ENCODE measurements at regions not wholly inside any gene's neighbourhood (a gene's known extent, or its start where the extent isn't known, plus 50 kb on each side); places are given as distances from the start of the nearest gene placed in this dataset.

DNA sequence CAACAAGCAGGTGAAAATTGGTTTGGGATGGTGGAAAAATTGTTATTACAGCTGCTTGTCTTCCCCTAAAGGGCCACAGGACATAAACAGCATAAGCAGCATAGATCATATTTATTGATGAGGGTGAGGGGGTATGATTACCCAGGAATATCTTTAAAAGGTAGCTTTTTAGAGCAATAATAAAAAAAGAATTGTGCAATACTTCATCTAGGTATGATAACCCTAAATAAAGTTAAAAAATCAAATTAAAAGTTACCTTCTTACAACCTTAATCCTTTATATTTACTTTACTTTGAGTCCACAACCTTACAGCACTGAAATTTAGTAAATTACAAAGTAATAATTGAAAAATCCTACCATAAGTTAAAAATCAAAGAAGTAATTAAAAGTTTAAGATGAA, 653.3 kb upstream of the RGS18 start:
- Histone ChIP-seq H2AFZ (ENCODE audit: low read length) (no peak overlapping the region), H3K4me3 (replicated peaks in 1 of 3; ENCODE audit: insufficient read depth in 1 of 3, low read depth in 2 of 3, low read length in 3 of 3) (no peak overlapping the region), H3K4me1 (ENCODE audit: insufficient read depth, low read length) (no peaks in the 10 kb centered on the region), H3K9ac (ENCODE audit: insufficient read depth, low read depth, low read length) (no peak overlapping the region), H3K36me3 (replicated peaks in 1 of 2; ENCODE audit: control insufficient read depth in 1 of 2, insufficient read depth in 2 of 2, low read length in 2 of 2) (no peaks in the 10 kb centered on the region), H3K79me2 (ENCODE audit: insufficient read depth, low read length) (no peaks in the 10 kb centered on the region), H3K27ac (ENCODE audit: extremely low read length, insufficient read depth, low read length) (no peak overlapping the region), H3K4me2 (ENCODE audit: low read depth, low read length) (no peak overlapping the region), H3K27me3 (ENCODE audit: control insufficient read depth in 1 of 2, insufficient read depth in 2 of 2, low read length in 2 of 2) (no peaks in the 10 kb centered on the region), H4K20me1 (ENCODE audit: insufficient read depth, low read length) (no peaks in the 10 kb centered on the region), H3K9me3 (ENCODE audit: low read length) (no peaks in the 10 kb centered on the region)
- in situ Hi-C loops (cut with HindIII; ENCODE audit: extremely low pct_ligation_motif_present, low pct_unique_long_range_greater_than_20kb) (no loop called here), intact Hi-C loops (cut with micrococcal nuclease; ENCODE audit: unreplicated experiment) (no loop called here)
- TF ChIP-seq ELF1 (CRISPR knock-in tag; IDR thresholded peaks at IDR 0.05) = no peak
- TF ChIP-seq CREM (IDR thresholded peaks at IDR 0.05) = no peak
- no peak for TF ChIP-seq CREM (CRISPR knock-in tag; IDR thresholded peaks at IDR 0.05)
- no peak for TF ChIP-seq STAG1 (CRISPR knock-in tag; IDR thresholded peaks at IDR 0.05)
- TF ChIP-seq, protein P1, sequence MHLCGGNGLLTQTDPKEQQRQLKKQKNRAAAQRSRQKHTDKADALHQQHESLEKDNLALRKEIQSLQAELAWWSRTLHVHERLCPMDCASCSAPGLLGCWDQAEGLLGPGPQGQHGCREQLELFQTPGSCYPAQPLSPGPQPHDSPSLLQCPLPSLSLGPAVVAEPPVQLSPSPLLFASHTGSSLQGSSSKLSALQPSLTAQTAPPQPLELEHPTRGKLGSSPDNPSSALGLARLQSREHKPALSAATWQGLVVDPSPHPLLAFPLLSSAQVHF (CRISPR knock-in tag; IDR thresholded peaks at IDR 0.05) = no peak
- no peak for TF ChIP-seq GATAD1 (CRISPR knock-in tag; IDR thresholded peaks at IDR 0.05)
- TF ChIP-seq ZNF432 (CRISPR knock-in tag; IDR thresholded peaks at IDR 0.05; ENCODE audit: borderline replicate concordance) = no peak
- no peak for TF ChIP-seq MIXL1 (CRISPR knock-in tag; IDR thresholded peaks at IDR 0.05)
- no peak for TF ChIP-seq KDM5B (CRISPR knock-in tag; IDR thresholded peaks at IDR 0.05; ENCODE audit: borderline replicate concordance)
- TF ChIP-seq, protein P2, sequence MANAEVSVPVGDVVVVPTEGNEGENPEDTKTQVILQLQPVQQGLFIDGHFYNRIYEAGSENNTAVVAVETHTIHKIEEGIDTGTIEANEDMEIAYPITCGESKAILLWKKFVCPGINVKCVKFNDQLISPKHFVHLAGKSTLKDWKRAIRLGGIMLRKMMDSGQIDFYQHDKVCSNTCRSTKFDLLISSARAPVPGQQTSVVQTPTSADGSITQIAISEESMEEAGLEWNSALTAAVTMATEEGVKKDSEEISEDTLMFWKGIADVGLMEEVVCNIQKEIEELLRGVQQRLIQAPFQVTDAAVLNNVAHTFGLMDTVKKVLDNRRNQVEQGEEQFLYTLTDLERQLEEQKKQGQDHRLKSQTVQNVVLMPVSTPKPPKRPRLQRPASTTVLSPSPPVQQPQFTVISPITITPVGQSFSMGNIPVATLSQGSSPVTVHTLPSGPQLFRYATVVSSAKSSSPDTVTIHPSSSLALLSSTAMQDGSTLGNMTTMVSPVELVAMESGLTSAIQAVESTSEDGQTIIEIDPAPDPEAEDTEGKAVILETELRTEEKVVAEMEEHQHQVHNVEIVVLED (CRISPR knock-in tag; IDR thresholded peaks at IDR 0.05; ENCODE audit: borderline replicate concordance) = no peak
- TF ChIP-seq NCOR1 (IDR thresholded peaks at IDR 0.05; ENCODE audit: borderline replicate concordance, low read length) = no peak
- TF ChIP-seq ZNF724P (CRISPR knock-in tag; IDR thresholded peaks at IDR 0.05; ENCODE audit: borderline replicate concordance) = no peak
- TF ChIP-seq CAMTA2 (CRISPR knock-in tag; IDR thresholded peaks at IDR 0.05; ENCODE audit: borderline replicate concordance) = no peak
- no peak for TF ChIP-seq ZNF441 (CRISPR knock-in tag; IDR thresholded peaks at IDR 0.05; ENCODE audit: borderline replicate concordance)
- no peak for TF ChIP-seq ZNF749 (CRISPR knock-in tag; IDR thresholded peaks at IDR 0.05; ENCODE audit: borderline replicate concordance)
- no peak for TF ChIP-seq NCOA2 (CRISPR knock-in tag; IDR thresholded peaks at IDR 0.05)
- TF ChIP-seq, protein P3, sequence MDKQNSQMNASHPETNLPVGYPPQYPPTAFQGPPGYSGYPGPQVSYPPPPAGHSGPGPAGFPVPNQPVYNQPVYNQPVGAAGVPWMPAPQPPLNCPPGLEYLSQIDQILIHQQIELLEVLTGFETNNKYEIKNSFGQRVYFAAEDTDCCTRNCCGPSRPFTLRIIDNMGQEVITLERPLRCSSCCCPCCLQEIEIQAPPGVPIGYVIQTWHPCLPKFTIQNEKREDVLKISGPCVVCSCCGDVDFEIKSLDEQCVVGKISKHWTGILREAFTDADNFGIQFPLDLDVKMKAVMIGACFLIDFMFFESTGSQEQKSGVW (CRISPR knock-in tag; IDR thresholded peaks at IDR 0.05; ENCODE audit: borderline replicate concordance) = no peak
- no peak for TF ChIP-seq GABPA (IDR thresholded peaks at IDR 0.05; ENCODE audit: low read depth, low read length)
- no peak for TF ChIP-seq GABPA (CRISPR knock-in tag; IDR thresholded peaks at IDR 0.05; ENCODE audit: low read depth)
- no peak for TF ChIP-seq GATA4 (IDR thresholded peaks at IDR 0.05; ENCODE audit: borderline replicate concordance, low read depth)
- TF ChIP-seq, protein P4, sequence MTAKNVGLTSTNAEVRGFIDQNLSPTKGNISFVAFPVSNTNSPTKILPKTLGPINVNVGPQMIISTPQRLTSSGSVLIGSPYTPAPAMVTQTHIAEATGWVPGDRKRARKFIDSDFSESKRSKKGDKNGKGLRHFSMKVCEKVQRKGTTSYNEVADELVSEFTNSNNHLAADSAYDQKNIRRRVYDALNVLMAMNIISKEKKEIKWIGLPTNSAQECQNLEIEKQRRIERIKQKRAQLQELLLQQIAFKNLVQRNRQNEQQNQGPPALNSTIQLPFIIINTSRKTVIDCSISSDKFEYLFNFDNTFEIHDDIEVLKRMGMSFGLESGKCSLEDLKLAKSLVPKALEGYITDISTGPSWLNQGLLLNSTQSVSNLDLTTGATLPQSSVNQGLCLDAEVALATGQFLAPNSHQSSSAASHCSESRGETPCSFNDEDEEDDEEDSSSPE (CRISPR knock-in tag; IDR thresholded peaks at IDR 0.05) = no peak
- no peak for TF ChIP-seq REL (CRISPR knock-in tag; conservative IDR thresholded peaks at IDR 0.05)
- DNase-seq (ENCODE audit: low spot score) = no peak
- no peak for ATAC-seq
- no TSS peak for BruUV-seq (replicated peaks)
- no peak for FAIRE-seq
- CTCF ChIA-PET (ENCODE audit: low intra/inter-chr PET ratio, low total read pairs) = no interaction called here
- POLR2A ChIA-PET = no interaction called here

All from HepG2 (cell line).